Mammary epithelial cell (primary cell): ENCODE measurements at regions not wholly inside any gene's neighbourhood (a gene's known extent, or its start where the extent isn't known, plus 50 kb on each side); places are given as distances from the start of the nearest gene placed in this dataset.

ENCODE experiments used
- EZH2 ChIP-seq: IDR thresholded peaks from 2 replicates; pipeline ENCODE4 v1.6.1; 2012; ENCODE audit warnings: low read length, inconsistent platforms, borderline replicate concordance
- TF ChIP-seq, protein P1 (sequence below), 2 donors: IDR thresholded peaks in 1 of 2; conservative IDR thresholded peaks in 1 of 2; 2 replicates each; pipeline ENCODE4 v1.5.1; 2011 to 2012; ENCODE audit warnings: inconsistent platforms in 2 of 2, low read length in 2 of 2, mild to moderate bottlenecking in 2 of 2, control low read depth in 1 of 2, low read depth in 1 of 2; ENCODE audit not compliant: insufficient read depth in 1 of 2; ENCODE audit errors: extremely low read depth in 1 of 2

DNA sequence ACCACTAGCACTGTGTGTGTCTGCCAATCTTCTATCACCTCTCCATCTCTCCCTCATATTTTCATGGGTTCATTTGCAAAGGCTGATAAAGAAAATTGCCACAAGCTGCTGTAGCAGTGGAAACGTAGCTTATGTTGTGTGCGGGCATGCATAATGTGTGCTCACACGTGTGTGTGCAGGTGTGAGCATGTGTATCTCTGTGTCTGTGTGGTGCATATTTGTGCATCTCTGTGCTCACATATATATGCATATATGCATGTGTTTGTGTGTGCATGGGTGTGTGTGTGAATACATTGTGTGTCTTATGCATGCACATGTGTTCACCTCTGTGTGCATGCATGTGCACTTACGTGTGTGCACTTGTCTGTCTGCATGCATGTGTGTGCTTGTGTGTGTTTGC is 181.8 kb upstream of the UBL3 start:
- TF ChIP-seq, protein P1, sequence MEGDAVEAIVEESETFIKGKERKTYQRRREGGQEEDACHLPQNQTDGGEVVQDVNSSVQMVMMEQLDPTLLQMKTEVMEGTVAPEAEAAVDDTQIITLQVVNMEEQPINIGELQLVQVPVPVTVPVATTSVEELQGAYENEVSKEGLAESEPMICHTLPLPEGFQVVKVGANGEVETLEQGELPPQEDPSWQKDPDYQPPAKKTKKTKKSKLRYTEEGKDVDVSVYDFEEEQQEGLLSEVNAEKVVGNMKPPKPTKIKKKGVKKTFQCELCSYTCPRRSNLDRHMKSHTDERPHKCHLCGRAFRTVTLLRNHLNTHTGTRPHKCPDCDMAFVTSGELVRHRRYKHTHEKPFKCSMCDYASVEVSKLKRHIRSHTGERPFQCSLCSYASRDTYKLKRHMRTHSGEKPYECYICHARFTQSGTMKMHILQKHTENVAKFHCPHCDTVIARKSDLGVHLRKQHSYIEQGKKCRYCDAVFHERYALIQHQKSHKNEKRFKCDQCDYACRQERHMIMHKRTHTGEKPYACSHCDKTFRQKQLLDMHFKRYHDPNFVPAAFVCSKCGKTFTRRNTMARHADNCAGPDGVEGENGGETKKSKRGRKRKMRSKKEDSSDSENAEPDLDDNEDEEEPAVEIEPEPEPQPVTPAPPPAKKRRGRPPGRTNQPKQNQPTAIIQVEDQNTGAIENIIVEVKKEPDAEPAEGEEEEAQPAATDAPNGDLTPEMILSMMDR (conservative IDR thresholded peaks at IDR 0.05 in 1 of 2, IDR thresholded peaks at IDR 0.05 in 1 of 2; ENCODE audit: extremely low read depth in 1 of 2, insufficient read depth in 1 of 2, low read depth in 1 of 2, low read length in 2 of 2), result no peak
- TF ChIP-seq EZH2, result no peak
